ENCODE measurements at regions not wholly inside any gene's neighbourhood (a gene's known extent, or its start where the extent isn't known, plus 50 kb on each side); places are given as distances from the start of the nearest gene placed in this dataset.

DNA sequence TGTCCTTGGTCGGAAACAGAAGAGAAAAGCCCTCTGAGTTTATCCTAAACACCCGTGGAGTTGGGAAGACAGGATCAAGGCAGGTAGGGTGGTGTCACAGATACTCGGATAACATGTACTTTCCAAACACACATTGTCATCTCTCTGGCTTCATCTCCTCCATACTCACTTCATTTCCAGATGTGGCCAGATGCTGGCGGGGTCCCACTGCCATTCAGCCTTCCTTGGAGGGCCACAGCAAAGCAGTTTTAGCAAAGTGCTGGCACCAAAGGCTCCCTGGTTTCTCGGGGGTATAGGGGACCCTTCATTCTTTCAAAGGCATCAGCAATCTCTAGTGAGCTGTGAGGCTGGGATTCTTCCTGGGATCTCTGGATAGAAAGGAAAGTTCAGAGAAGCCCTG is 539.5 kb downstream of the TCERG1L start:
- DNase-seq: no peak

DNA sequence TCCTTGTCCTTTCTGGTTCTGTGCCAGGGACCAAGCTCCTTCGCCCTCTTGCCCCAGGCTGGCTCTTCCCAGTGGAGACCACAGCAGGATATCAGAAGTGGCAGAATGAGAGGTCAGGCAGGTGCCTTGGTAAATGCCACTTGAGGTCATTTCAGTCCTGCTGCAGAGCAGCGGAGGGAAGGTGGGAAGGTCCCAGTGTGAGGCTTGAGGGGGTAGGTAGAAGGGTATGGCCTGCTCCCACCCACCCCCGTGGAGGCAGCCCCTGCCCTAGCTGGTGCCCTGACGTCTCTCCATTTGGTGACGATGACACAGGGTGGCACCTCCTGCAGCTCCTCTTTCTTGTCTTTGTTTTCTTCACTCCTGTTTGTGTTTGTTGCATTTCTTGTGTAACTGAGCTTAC is 538.8 kb downstream of the TCERG1L start:
- no peak for DNase-seq

DNA sequence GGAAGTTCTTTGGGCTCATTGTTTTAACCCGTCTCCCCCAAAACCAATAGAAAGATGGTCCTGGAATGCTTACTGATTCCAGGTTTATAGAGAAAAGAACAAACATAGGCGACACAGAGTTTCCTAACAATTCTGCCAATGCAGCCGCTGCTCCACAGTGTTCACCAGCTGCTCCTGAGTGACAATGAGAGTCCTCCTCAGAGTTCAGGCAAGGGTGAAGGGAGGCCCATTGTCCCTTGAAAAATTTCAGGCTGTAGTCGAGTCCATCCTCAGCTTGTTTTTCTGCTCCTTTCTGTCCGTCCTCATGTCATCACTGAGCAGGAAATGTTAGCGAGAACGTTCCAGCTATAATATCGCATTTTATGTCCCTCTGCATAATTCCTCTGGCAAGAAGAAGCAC is 537.6 kb downstream of the TCERG1L start:
- DNase-seq: peak; percentile 43

DNA sequence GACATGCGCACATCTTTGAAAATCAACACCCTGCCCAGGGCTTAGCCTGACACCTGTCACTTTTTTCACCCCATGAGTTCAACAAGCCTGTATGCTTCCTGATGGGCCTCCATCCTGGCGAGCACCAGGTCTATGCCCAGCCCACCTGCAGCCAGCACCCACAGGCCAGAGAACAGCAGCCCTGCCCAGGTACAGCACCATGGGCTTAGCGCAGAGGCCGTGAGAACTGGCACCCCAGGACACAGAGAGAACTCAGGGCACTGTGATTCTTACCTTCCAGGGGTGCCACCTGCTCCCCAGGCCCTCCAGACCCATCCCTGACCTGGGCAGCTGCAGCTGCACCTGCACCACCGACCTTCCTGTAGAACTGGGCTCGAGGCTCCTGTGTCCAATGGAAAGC is 536.6 kb downstream of the TCERG1L start:
- no peak for DNase-seq

DNA sequence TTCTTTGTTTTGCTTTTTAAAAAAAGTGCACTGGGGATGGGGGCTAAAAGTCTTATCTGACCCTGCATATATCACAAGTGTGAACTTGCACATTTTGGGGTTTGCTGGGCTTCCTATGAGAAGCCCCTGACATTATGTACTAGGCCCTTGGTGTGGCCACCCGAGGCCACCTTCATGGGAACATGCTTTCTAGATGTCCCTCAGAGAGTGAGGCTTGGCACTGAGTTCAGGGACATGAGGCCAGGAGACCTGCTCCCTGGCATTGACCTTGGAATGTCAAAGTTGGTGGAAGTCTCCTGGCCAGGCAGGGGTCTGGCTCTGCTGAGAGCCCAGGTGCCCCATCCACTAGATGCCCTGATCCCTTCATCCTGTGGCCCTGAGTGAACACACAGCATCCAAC is 536.2 kb downstream of the TCERG1L start:
- no peak for DNase-seq

DNA sequence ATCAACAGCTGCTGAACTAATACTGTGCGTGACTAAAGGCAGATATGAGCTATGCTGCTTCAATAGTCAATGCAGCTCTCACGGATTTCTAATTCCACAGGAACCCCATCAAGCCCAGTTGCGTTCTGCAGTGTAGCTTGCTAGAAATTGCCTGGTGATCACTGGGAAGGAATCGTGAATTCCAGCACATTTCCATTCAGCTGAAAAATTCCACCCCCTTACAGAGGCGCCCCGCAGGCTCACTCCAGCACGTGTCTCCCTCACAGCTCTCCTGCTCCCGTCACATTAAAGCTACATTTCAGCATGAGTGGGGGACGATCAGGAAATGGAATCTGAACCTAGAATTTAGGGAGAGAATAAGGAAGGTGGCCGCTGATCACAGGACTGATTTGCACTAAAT is 534.8 kb downstream of the TCERG1L start:
- DNase-seq: no peak

DNA sequence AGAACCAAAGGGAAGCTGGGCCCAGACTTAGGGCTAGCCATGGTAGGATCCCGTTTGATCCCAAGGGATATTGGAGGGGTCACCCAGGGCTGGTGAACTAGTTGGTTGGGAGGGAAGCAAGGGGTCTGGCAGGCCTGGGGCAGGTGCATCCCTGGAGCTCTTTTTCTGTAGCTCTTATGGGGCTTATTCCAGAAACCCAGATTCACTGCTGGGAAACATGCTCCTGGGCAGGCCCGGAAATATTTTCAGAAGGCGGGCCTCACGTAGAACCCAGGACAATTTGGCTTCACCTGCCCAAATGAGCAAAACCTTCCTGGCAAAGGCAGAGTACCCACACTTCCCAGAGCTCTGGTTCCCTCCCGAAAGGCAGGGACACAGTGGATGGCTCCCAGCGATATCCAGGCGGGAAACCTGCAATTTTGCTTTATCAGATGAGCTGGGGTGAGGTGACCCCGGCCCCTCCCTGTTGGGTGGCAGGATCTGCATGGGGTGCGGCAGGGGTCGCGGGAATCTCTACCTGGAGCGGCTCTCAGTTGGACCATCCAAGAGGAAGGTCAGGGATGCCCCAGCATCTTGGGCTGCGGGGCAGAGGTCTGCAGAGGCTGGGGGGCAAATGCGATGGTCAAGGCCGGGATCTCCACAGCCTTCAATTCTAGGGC is 533.9 kb downstream of the TCERG1L start:
- DNase-seq: no peak

DNA sequence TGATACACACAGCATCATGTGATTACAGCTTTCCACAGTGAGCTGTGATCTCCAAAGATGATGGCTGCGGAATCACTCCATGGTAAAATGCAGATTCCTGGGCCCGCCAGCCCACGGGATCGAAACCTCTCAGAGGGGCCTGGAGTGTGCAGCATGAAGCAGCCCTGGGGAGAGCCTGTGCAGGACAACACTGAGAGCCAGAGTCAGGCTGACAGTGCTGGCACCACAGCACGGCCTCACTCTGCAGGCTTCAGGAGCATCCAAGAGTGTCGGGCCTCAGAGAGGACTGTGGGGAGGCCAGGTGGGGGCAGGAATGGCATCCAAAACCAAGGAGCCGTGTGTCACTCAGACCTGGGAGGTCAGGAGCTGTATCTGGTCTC is 533.4 kb downstream of the TCERG1L start:
- DNase-seq: no peak

DNA sequence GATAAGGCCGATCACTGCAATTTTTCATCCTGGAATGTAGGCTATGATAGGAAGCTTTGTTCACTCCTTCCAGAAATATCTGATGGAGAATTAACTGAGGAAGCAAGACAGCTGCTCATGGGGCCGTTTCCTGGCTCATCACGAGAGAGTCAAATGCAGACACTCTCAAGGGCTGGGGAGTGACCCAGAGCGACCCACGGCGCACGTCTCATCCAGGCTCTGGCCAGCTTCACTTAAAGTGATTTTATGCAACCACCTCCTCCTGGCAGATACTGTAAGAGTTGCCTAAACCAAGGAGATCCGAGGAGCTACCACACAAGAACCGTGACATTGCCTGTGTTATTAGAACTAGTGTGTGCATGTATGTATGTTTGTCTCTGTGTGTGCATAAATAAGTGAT is 530.8 kb downstream of the TCERG1L start:
- DNase-seq: peak; percentile 38

DNA sequence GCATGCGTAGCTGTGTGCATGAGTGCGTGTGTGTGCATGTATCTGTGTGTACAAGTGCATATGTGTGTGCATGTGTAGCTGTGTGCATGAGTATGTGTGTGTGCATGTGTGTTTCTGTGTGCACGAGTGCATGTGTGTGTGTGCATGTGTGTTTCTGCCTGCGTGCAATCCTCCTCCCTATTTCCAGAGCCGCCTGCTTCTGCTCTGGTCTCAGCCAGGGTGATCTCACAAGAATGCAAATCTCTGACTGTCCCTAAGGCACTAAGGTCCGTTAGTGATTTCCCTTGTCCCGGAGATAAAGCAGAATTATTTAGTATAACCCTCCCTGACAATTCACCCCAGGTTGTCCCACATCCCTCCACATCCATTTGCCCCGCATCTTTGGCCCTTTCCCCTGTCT is 530.3 kb downstream of the TCERG1L start:
- no peak for DNase-seq

DNA sequence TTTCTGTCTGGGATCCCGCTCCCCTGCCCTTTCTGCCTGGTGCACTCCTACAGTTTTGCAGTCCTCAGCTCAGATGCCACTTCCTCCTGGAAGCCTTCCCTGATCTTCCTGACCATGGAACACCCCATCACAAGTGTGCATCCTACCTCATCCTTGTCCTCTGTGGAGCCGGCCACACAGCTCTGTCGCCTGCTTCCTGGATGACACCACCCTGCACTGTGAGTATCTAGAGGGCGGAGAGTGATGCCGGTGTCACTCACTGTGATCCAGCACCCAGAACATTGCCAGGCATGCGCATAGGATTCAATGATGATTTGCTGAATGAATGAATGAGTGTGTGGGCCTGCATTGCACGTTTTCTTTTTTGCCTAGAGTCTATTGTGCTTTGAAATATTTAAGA is 529.9 kb downstream of the TCERG1L start:
- no peak for DNase-seq

DNA sequence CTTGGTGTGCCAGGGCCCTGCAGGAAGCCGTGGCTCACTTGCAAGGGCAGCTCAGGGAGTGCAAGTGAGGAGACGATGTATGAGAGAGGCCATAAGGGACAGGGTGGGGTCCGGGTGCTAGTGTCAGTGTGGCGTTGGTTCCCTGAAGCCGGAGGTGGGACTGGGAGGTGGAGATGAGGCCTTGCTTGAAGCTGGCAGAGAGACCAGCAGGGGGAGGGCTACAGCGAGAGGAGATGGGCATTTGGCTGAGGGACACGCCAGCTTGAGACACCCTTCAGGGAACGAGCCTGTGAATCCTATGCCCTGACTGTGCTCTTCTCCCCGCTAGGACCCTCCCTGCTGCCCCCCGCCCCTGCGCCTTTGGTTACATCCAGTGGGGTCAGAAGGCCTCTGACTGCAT is 529.1 kb downstream of the TCERG1L start:
- DNase-seq: peak; percentile 28

DNA sequence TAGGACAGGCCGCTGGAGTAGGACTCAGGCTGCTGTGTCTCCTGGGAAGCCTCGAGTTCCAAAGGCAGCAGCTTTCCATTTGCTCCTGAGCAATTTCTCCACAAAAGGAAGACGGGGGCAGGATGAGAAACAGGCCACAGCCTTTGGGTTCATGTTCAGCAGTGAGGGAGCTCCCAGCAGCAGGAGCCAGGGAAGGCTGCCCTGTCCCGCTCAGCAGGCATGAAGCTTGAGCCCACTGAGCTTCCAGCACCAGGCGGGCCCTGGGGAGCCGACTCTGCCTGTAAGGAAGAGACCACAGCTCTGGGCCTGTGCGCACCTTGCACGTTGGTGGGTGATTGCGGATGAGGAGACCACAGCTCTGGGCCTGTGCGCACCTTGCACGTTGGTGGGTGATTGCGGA is 527.2 kb downstream of the TCERG1L start:
- DNase-seq: no peak

DNA sequence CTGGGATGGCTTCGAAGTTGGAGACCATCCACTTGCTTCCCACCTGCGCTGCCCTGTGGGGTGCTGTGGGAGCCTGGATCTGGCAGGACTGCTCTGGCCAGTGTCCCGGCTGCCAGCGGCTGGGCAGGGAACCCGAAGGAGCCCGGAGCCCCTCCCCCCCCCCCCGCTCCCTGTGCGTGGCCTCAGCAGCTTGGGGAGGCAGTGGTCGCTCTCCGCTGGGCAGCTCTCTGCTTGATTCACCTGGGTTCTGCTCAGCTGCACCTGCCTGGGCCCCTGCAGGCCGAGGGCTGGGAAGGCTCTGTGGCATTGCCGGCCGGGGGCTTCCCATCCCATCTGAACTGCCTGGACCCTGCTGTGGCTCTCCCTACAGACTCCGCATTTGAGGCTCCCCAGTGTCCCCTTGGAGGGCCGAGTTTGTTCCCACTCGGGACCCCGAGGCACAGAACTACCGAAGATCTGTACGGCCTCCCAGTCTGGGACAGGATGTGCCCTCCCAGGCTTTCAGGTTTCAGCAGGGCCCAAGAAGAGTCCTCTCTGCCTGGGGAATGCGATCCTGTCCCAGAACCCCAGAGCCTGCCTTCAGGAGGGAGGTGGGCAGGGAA is 525.1 kb downstream of the TCERG1L start:
- DNase-seq: no peak

DNA sequence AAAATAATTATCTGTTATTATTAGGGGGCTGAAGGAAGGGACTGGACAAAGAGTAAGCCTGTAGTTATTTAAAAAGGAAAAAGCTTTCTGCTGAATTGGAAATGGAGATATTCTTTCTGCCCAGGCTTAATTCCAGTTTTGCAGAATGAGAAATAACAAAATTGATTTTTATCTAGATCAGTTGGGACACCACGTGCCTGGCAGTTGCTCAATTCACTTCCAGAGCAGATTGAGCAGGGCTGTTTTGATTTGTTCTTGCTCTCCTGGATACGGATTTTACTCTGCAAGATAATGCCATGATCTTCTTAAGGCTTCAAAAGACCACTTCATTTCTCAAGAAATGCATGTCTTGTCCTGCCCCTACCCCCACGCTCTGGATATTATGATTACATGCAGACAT is 524.3 kb downstream of the TCERG1L start:
- DNase-seq: no peak

DNA sequence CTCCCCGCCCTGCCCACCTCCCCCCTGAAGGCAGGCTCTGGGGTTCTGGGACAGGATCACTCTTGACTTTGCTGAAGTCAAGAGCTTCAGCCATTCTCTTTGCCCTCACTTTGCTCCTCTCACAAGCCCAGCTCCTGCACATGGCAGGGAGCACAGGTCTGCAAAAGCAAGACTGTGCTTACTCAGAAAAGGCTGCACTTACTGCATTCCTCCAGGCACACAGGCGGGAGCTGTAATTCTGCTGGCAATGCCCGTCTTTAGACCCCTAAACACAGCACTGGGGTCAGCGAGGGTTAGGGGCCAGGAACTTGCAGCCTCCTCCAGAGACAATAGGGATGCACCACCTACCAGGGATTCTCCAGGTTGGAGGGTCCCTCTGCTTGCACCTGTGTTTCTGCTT is 523.7 kb downstream of the TCERG1L start:
- no peak for DNase-seq

DNA sequence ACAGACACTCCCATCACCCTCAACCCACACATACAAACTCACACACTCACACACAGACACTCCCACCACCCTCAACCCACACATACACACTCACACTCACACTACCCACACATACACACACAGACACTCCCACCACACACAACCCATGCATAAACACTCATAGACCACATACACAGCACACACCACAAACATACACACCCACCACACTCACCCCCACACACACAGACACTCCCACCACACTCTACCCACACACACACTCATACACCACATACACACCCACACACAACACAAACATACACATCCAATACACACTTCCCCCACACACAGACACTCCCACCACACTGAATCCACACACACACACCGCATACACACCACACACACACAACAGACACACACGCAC is 521.2 kb downstream of the TCERG1L start:
- no peak for DNase-seq

DNA sequence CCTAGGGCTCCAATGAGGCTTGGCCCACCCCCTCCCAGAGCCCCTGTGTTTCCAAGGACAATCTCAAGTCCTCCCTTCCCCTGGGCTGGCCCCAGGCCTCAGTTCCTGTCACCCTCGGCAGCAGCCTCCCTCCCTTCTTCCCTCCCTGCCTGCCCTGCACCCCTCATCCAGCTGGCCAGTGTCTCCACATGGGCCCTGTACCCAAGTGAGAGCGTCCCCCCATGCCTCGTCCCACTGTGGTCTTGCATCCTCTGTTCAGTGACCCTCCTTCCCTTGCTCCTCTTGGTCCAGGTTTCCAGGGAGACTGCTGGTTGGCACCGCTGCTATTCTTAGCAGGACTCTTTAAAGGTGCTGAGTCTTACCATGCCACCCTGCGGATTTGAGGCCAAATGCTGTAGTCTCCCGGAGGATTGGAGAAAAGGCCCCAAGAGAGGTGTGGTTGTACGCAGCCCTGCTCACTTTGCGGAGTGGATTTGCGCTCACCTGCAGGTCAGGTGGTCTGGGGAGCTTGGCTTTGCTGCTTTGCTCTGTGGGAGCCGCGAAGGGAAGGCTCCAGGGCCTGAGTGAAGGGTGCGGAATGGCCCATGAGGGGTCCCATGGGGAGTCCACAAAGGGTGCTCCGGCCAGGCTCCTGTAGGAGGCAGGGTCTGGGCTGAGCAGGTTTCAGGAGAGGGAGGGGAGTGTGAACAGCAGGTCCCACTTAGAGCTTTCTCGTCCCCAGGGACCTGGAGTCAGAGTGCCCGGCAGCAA is 519.2 kb downstream of the TCERG1L start:
- no peak for DNase-seq

DNA sequence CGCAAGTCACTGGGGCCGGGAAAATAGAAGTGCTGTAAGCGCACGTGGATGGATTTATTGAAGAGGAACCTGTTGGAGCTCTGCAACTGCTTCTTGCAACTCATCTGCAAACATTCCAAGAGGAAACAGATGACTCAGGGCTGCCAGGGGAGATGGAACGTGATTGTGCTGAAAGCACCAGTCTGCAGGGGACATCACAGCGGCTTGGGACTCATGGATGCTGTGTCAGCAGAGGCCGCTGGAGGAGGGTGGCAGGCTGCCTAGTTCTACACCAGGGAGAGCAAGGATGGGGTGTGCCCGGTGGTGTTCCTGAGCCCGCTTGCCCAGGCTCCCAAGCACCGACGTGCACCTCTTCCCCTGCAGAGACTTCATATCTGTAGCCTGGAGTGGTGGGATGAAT is 515.7 kb downstream of the TCERG1L start:
- DNase-seq: no peak

DNA sequence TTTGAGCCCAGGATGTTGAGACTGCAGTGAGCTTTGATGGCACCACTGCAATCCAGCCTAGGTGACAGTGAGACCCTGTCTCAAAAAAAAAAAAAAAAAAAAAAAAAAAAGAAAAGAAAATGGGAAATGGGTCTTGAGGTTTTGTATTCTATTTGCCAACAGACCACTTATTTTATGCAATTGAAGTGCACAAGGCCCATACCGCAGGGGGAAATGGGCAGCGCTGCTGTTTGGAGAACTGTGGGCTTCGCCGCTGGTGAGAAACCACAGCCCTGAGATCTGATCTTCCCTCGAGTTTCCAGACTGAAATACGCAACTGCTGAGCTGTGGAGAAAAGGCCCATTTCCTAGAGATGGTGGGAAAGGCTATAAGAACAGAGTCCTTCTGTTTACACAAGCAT is 512.0 kb downstream of the TCERG1L start:
- no peak for DNase-seq

DNA sequence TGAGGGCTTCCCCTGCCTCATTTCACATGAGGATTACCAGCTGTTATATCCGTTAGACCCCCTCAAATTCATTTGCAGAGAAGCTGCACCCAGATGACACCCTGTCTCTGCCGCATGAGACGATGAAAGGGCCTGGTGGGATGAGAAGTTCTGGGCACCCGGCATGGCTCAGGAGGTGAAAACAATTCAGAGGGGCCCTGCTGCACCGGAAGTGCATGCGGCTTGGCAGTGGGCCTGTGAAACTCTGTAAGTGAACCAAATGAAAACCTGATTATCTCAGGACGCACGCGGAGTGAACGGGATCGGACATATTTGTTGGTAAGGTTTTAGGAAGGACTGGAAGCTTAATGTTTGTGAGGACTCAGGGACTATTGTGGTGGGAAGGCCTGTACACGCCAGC is 511.2 kb downstream of the TCERG1L start:
- DNase-seq: no peak

DNA sequence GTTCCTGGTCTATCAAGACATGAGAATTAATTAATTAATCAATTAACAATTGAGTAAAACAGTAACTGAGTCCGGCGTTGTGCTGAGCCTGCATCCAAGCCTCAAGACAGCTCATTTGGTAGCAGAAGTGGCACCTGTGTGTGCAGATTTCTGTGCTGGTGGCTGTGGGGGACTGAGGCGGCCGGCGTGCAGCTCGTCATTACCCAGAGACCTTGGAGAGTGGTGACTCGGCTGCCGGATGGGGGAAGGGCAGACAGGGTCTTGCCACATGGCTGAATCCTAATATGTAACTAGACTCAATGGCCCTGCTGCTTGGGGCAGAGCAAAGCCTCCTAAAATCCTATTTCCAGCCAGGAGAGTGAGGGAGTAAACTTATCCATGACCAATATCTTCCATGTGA is 510.2 kb downstream of the TCERG1L start:
- DNase-seq: no peak

DNA sequence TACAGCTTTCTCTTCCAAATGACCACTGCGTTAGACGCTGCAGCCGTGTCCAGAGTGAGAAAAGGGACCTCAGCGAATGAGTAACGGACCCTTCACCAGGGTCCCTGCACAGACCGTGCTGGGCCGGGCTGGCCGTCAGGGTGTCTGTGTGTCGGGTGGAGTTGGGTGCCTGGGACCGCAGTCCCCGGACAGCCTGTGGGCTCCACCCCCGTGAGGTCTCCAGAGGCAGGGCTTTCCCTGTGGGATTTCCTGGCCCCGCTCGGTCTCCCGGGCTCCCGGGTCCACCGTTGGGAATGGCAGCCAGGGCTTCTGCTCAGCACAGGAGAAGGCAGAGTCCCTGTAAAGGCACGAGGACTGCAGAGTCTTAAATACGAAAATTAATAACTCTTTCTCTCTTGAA is 509.7 kb downstream of the TCERG1L start:
- DNase-seq: no peak

DNA sequence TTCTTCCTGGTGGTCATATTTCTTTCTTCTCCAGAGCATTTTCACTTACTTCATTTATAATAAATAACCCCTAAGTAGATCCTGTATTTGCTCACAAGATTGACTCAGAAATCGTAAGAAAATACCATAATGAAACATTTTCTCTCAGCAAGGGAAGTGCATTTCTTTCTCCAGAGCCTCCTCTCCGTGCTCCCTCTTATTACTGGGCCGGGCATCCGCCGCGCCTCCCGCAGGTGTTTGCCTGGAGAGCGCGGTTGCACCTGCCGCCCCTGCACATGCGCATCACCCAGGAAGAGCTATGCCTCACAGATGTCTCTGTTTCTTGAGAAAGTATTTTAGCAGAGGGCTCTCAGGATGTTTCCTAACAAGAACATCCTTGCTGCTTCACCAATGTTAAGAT is 509.2 kb downstream of the TCERG1L start:
- no peak for DNase-seq
